ENCODE measurements at regions not wholly inside any gene's neighbourhood (a gene's known extent, or its start where the extent isn't known, plus 50 kb on each side); places are given as distances from the start of the nearest gene placed in this dataset.

- Histone ChIP-seq H4K20me1 (replicated peaks; ENCODE audit: insufficient read depth) (no peaks in the 10 kb centered on the region), H3K4me1 (ENCODE audit: insufficient read depth) (no peaks in the 10 kb centered on the region), H3K36me3 (ENCODE audit: insufficient read depth) (no peaks in the 10 kb centered on the region; the same call in 1 of the 2 replicates), H2AFZ (no peak overlapping the region), H3K9me2 (ENCODE audit: insufficient read depth) (0 out of 2 replicates have a peak, but pooled peaks cover 10% of the 10 kb centered on the region), H3K4me3 (no peak overlapping the region), H3K4me2 (no peak overlapping the region), H3K79me2 (replicated peaks; ENCODE audit: insufficient read depth) (no peaks in the 10 kb centered on the region), H3K27me3 (ENCODE audit: insufficient read depth) (no peaks in the 10 kb centered on the region), H3K27ac (ENCODE audit: low read depth) (no peak overlapping the region), H3F3A (replicated peaks; ENCODE audit: low read depth) (no peaks in the 10 kb centered on the region)
- Mint-ChIP-seq H3K4me3 (no peak overlapping the region), H3K27me3 (ENCODE audit: insufficient read depth, low read depth, poor library complexity) (peaks cover 1% of the 10 kb centered on the region), H3K36me3 (ENCODE audit: low read depth) (no peaks in the 10 kb centered on the region), H3K27ac (no peak overlapping the region), H3K9me3 (peaks cover 4% of the 10 kb centered on the region; the same call in 2 of the 3 replicates), H3K4me1 (no peaks in the 10 kb centered on the region)
- ATAC-seq = no peak
- DNase-seq (ENCODE audit: low spot score) = no peak
- TF ChIP-seq CTCF (conservative IDR thresholded peaks at IDR 0.05; ENCODE audit: low read depth in 2 of 2) (no peak), EZH2 (IDR thresholded peaks at IDR 0.05; ENCODE audit: low read depth, unreplicated experiment) (no peak), POLR2AphosphoS5 (IDR thresholded peaks at IDR 0.05; ENCODE audit: low read depth) (no peak), REST (IDR thresholded peaks at IDR 0.05; ENCODE audit: unreplicated experiment) (no peak), STAT1 (IDR thresholded peaks at IDR 0.05; ENCODE audit: unreplicated experiment) (no peak), EZH2phosphoT487 (IDR thresholded peaks at IDR 0.05; ENCODE audit: unreplicated experiment) (no peak), ZNF462 (CRISPR knock-in tag; IDR thresholded peaks at IDR 0.05) (no peak), NANOG (IDR thresholded peaks at IDR 0.05; ENCODE audit: borderline replicate concordance) (no peak)
Measured at GRCh38 chr3:16112910-16113504, 61.5 kb upstream of the GALNT15 start.
